GM23338 (cell line): ENCODE measurements at regions not wholly inside any gene's neighbourhood (a gene's known extent, or its start where the extent isn't known, plus 50 kb on each side); places are given as distances from the start of the nearest gene placed in this dataset.

Source experiments
- ATAC-seq: fragments of 200-7000 bp; cut with Tn5 transposase; 3 replicates; pipeline ENCODE4 v1.9.1; 2020
- DNase-seq: peaks from one replicate; pipeline ENCODE4 v3.0.0-alpha.2; 2015; ENCODE audit warnings: low spot score
- H2AFZ ChIP-seq: fragments of 200-600 bp; sonication (generic); 2 replicates; pipeline ENCODE4 v1.8.0; 2016; ENCODE audit warnings: antibody characterized with exemption, mild to moderate bottlenecking, moderate library complexity
- H3F3A ChIP-seq: fragments of 200-600 bp; sonication (generic); replicated peaks from 2 replicates; pipeline ENCODE4 v1.8.0; 2017; ENCODE audit warnings: antibody characterized with exemption, mixed run types, low read depth
- H3K27ac ChIP-seq: fragments of 200-600 bp; sonication (generic); 2 replicates; pipeline ENCODE4 v1.6.1; 2016; ENCODE audit warnings: low read depth
- H3K27me3 ChIP-seq: fragments of 200-600 bp; sonication (generic); 2 replicates; pipeline ENCODE4 v1.8.0; 2016; ENCODE audit warnings: mild to moderate bottlenecking, mixed run types, moderate library complexity; ENCODE audit not compliant: insufficient read depth
- H3K36me3 ChIP-seq: fragments of 200-600 bp; sonication (generic); 2 replicates; pipeline ENCODE4 v1.8.0; 2016; ENCODE audit warnings: mild to moderate bottlenecking; ENCODE audit not compliant: insufficient read depth
- H3K4me1 ChIP-seq: fragments of 200-600 bp; sonication (generic); 2 replicates; pipeline ENCODE4 v1.8.0; 2016; ENCODE audit warnings: mild to moderate bottlenecking, moderate library complexity; ENCODE audit not compliant: insufficient read depth
- H3K4me2 ChIP-seq: fragments of 200-600 bp; sonication (generic); 2 replicates; pipeline ENCODE4 v1.7.1; 2017; ENCODE audit warnings: mixed run types
- H3K4me3 ChIP-seq: fragments of 200-600 bp; sonication (generic); 2 replicates; pipeline ENCODE4 v1.6.1; 2016; ENCODE audit warnings: mixed run types
- H3K79me2 ChIP-seq: fragments of 200-600 bp; sonication (generic); replicated peaks from 2 replicates; pipeline ENCODE4 v1.8.0; 2017; ENCODE audit warnings: mild to moderate bottlenecking; ENCODE audit not compliant: insufficient read depth
- H3K9me2 ChIP-seq: fragments of 200-600 bp; sonication (generic); 2 replicates; pipeline ENCODE4 v1.8.0; 2017; ENCODE audit not compliant: insufficient read depth
- H4K20me1 ChIP-seq: fragments of 200-600 bp; sonication (generic); replicated peaks from 2 replicates; pipeline ENCODE4 v1.8.0; 2017; ENCODE audit warnings: mild to moderate bottlenecking; ENCODE audit not compliant: insufficient read depth
- H3K27ac Mint-ChIP-seq: 2 replicates; pipeline ENCODE4 v1.8.0; 2020; ENCODE audit warnings: inconsistent platforms, mild to moderate bottlenecking, moderate library complexity, mixed read lengths
- H3K27me3 Mint-ChIP-seq: 3 replicates; pipeline ENCODE4 v1.8.0; 2022; ENCODE audit warnings: low read depth, mild to moderate bottlenecking, moderate library complexity, mixed read lengths, inconsistent platforms; ENCODE audit not compliant: insufficient read depth, poor library complexity
- H3K36me3 Mint-ChIP-seq: 3 replicates; pipeline ENCODE4 v1.8.0; 2021; ENCODE audit warnings: low read depth, mild to moderate bottlenecking, inconsistent platforms, moderate library complexity, mixed read lengths
- H3K4me1 Mint-ChIP-seq: 3 replicates; pipeline ENCODE4 v1.8.0; 2020; ENCODE audit warnings: mild to moderate bottlenecking, inconsistent platforms, mixed read lengths
- H3K4me3 Mint-ChIP-seq: 3 replicates; pipeline ENCODE4 v1.8.0; 2021; ENCODE audit warnings: moderate library complexity, mild to moderate bottlenecking, inconsistent platforms, mixed read lengths
- H3K9me3 Mint-ChIP-seq: 3 replicates; pipeline ENCODE4 v1.8.0; 2020; ENCODE audit warnings: moderate library complexity, mild to moderate bottlenecking, inconsistent platforms, mixed read lengths
- CREB1 ChIP-seq: fragments of 250-450 bp; sonication (Bioruptor Pico); IDR thresholded peaks from 2 replicates; pipeline ENCODE4 v1.5.0; 2020; ENCODE audit warnings: low read depth, mild to moderate bottlenecking, moderate library complexity
- EZH2 ChIP-seq: fragments of 200-600 bp; sonication (generic); IDR thresholded peaks from one replicate; pipeline ENCODE4 v1.8.0; 2017; ENCODE audit warnings: antibody characterized with exemption, mild to moderate bottlenecking, low read depth; ENCODE audit not compliant: unreplicated experiment
- EZH2phosphoT487 ChIP-seq: fragments of 200-600 bp; sonication (generic); IDR thresholded peaks from one replicate; pipeline ENCODE4 v1.8.1; 2018; ENCODE audit warnings: antibody characterized with exemption; ENCODE audit not compliant: unreplicated experiment
- JUNB ChIP-seq: IDR thresholded peaks from one replicate; pipeline ENCODE4 v1.6.1; 2016; ENCODE audit warnings: antibody characterized with exemption; ENCODE audit not compliant: unreplicated experiment
- NANOG ChIP-seq: IDR thresholded peaks from 2 replicates; pipeline ENCODE4 v1.6.1; 2016; ENCODE audit warnings: antibody characterized with exemption, borderline replicate concordance
- ZNF114 ChIP-seq: fragments of 250-450 bp; sonication (Bioruptor Pico); IDR thresholded peaks from 2 replicates; pipeline ENCODE4 v1.5.0; 2020; ENCODE audit warnings: mild to moderate bottlenecking, moderate library complexity
- ZNF331 ChIP-seq: fragments of 250-450 bp; sonication (Bioruptor Pico); IDR thresholded peaks from 2 replicates; pipeline ENCODE4 v1.5.0; 2020; ENCODE audit warnings: low read depth, mild to moderate bottlenecking, moderate library complexity
- TF ChIP-seq, protein P1 (sequence below): IDR thresholded peaks from one replicate; pipeline ENCODE4 v1.6.1; 2018; ENCODE audit warnings: antibody characterized with exemption; ENCODE audit not compliant: unreplicated experiment
- TF ChIP-seq, protein P2 (sequence below), 2 experiments: fragments of 200-600 bp in 1 of 2; sonication (generic) in 1 of 2; conservative IDR thresholded peaks; 2 replicates each; pipeline versions ENCODE4 v1.5.1 to v1.6.1; 2016 to 2017; ENCODE audit warnings: antibody characterized with exemption in 2 of 2, low read depth in 2 of 2, mild to moderate bottlenecking in 2 of 2, moderate library complexity in 1 of 2
- TF ChIP-seq, protein P3 (sequence below): fragments of 250-450 bp; sonication (Bioruptor Pico); IDR thresholded peaks from 2 replicates; pipeline ENCODE4 v1.5.0; 2020; ENCODE audit warnings: mild to moderate bottlenecking, moderate library complexity

DNA sequence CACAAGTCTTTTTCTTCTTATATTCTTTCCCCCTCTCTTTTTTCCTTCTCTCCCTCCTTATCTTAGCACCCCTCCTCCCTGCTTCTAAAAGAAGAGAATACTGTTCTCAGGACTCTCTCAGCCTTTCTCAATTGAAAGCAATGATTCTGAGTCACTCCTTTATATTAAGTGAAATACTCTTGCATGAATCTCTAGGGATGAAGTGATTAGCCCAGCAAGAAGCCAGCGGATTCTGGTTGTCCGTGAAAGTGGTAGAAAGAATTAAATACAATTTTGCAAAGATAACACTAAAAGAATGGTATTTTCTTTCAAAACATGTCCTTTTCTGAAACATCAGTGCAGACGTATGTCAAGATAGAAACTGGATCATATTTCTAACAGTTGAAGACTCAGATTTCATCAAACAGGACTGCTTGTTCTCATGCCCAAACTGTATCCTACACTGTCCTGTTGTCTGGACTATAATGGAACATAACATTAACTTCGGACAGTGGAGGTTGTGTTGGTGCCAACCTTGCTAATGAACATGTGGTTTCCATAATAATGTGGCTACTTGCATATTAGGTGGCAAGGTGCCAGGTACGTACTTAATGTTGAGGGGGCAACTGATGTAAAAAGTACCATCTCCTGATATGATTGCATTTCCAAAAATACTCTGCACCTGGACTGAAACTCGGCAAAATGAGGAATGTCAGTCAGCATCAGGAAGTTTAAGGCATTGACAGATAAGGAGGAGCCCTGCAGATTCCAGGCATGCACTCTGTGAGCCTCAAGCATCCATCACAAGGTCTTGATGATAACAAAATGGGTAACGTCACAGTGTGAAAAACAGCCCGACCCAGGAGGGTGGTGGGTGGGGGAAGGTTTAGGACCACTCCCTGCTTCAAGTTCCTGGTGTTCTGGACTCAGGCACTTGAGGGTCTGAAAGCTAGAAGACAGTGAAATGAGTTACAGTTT, 357.2 kb downstream of the DLEU7 start (continued):
- TF ChIP-seq, protein P1, sequence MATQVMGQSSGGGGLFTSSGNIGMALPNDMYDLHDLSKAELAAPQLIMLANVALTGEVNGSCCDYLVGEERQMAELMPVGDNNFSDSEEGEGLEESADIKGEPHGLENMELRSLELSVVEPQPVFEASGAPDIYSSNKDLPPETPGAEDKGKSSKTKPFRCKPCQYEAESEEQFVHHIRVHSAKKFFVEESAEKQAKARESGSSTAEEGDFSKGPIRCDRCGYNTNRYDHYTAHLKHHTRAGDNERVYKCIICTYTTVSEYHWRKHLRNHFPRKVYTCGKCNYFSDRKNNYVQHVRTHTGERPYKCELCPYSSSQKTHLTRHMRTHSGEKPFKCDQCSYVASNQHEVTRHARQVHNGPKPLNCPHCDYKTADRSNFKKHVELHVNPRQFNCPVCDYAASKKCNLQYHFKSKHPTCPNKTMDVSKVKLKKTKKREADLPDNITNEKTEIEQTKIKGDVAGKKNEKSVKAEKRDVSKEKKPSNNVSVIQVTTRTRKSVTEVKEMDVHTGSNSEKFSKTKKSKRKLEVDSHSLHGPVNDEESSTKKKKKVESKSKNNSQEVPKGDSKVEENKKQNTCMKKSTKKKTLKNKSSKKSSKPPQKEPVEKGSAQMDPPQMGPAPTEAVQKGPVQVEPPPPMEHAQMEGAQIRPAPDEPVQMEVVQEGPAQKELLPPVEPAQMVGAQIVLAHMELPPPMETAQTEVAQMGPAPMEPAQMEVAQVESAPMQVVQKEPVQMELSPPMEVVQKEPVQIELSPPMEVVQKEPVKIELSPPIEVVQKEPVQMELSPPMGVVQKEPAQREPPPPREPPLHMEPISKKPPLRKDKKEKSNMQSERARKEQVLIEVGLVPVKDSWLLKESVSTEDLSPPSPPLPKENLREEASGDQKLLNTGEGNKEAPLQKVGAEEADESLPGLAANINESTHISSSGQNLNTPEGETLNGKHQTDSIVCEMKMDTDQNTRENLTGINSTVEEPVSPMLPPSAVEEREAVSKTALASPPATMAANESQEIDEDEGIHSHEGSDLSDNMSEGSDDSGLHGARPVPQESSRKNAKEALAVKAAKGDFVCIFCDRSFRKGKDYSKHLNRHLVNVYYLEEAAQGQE = no peak
- TF ChIP-seq ZNF331 (CRISPR knock-in tag) = no peak

DNA sequence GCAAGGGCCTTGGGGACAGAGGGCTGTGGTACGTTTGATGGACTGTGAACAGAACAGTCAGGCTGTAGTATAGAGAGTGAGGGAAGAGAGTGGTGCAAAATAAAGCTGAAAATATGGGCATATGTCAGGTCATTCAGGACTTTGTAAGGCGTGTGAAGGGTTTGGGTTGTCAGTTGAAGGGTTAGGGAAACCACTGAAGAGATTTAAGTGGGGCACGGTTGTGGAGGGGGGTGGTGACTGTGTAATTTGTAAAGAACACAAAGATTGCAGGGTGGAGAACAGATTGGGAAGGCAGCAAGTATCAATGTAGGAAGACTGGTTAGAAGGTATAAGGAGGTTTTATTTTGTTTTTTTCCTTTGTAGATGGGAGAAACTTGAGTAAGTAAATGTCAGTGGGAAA, 349.8 kb downstream of the DLEU7 start:
- H3K27me3 ChIP-seq = no peaks in the 10 kb centered on the region
- Mint-ChIP-seq H3K4me1 (no peaks in the 10 kb centered on the region), H3K27ac (no peak overlapping the region), H3K36me3 (no peaks in the 10 kb centered on the region), H3K9me3 (peaks cover 2% of the 10 kb centered on the region; the same call in 2 of the 3 replicates), H3K4me3 (no peak overlapping the region), H3K27me3 (no peaks in the 10 kb centered on the region)
- no peak overlapping the region for H3K4me3 ChIP-seq
- no peaks in the 10 kb centered on the region for H3F3A ChIP-seq
- no peaks in the 10 kb centered on the region for H4K20me1 ChIP-seq
- no peaks in the 10 kb centered on the region for H3K79me2 ChIP-seq
- no peak overlapping the region for H3K27ac ChIP-seq
- H3K4me1 ChIP-seq = no peaks in the 10 kb centered on the region
- no peak for ATAC-seq
- H2AFZ ChIP-seq = no peak overlapping the region
- H3K9me2 ChIP-seq = peaks cover 5% of the 10 kb centered on the region; the same call in 1 of the 2 replicates
- no peaks in the 10 kb centered on the region for H3K36me3 ChIP-seq
- DNase-seq = no peak
- no peak overlapping the region for H3K4me2 ChIP-seq
- no peak for TF ChIP-seq EZH2
- TF ChIP-seq ZNF114 (CRISPR knock-in tag) = no peak
- TF ChIP-seq, protein P2, sequence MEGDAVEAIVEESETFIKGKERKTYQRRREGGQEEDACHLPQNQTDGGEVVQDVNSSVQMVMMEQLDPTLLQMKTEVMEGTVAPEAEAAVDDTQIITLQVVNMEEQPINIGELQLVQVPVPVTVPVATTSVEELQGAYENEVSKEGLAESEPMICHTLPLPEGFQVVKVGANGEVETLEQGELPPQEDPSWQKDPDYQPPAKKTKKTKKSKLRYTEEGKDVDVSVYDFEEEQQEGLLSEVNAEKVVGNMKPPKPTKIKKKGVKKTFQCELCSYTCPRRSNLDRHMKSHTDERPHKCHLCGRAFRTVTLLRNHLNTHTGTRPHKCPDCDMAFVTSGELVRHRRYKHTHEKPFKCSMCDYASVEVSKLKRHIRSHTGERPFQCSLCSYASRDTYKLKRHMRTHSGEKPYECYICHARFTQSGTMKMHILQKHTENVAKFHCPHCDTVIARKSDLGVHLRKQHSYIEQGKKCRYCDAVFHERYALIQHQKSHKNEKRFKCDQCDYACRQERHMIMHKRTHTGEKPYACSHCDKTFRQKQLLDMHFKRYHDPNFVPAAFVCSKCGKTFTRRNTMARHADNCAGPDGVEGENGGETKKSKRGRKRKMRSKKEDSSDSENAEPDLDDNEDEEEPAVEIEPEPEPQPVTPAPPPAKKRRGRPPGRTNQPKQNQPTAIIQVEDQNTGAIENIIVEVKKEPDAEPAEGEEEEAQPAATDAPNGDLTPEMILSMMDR (conservative IDR thresholded peaks at IDR 0.05; ENCODE audit: low read depth in 2 of 2) = no peak
- no peak for TF ChIP-seq NANOG
- TF ChIP-seq CREB1 (CRISPR knock-in tag) = no peak
- no peak for TF ChIP-seq EZH2phosphoT487
- TF ChIP-seq, protein P3, sequence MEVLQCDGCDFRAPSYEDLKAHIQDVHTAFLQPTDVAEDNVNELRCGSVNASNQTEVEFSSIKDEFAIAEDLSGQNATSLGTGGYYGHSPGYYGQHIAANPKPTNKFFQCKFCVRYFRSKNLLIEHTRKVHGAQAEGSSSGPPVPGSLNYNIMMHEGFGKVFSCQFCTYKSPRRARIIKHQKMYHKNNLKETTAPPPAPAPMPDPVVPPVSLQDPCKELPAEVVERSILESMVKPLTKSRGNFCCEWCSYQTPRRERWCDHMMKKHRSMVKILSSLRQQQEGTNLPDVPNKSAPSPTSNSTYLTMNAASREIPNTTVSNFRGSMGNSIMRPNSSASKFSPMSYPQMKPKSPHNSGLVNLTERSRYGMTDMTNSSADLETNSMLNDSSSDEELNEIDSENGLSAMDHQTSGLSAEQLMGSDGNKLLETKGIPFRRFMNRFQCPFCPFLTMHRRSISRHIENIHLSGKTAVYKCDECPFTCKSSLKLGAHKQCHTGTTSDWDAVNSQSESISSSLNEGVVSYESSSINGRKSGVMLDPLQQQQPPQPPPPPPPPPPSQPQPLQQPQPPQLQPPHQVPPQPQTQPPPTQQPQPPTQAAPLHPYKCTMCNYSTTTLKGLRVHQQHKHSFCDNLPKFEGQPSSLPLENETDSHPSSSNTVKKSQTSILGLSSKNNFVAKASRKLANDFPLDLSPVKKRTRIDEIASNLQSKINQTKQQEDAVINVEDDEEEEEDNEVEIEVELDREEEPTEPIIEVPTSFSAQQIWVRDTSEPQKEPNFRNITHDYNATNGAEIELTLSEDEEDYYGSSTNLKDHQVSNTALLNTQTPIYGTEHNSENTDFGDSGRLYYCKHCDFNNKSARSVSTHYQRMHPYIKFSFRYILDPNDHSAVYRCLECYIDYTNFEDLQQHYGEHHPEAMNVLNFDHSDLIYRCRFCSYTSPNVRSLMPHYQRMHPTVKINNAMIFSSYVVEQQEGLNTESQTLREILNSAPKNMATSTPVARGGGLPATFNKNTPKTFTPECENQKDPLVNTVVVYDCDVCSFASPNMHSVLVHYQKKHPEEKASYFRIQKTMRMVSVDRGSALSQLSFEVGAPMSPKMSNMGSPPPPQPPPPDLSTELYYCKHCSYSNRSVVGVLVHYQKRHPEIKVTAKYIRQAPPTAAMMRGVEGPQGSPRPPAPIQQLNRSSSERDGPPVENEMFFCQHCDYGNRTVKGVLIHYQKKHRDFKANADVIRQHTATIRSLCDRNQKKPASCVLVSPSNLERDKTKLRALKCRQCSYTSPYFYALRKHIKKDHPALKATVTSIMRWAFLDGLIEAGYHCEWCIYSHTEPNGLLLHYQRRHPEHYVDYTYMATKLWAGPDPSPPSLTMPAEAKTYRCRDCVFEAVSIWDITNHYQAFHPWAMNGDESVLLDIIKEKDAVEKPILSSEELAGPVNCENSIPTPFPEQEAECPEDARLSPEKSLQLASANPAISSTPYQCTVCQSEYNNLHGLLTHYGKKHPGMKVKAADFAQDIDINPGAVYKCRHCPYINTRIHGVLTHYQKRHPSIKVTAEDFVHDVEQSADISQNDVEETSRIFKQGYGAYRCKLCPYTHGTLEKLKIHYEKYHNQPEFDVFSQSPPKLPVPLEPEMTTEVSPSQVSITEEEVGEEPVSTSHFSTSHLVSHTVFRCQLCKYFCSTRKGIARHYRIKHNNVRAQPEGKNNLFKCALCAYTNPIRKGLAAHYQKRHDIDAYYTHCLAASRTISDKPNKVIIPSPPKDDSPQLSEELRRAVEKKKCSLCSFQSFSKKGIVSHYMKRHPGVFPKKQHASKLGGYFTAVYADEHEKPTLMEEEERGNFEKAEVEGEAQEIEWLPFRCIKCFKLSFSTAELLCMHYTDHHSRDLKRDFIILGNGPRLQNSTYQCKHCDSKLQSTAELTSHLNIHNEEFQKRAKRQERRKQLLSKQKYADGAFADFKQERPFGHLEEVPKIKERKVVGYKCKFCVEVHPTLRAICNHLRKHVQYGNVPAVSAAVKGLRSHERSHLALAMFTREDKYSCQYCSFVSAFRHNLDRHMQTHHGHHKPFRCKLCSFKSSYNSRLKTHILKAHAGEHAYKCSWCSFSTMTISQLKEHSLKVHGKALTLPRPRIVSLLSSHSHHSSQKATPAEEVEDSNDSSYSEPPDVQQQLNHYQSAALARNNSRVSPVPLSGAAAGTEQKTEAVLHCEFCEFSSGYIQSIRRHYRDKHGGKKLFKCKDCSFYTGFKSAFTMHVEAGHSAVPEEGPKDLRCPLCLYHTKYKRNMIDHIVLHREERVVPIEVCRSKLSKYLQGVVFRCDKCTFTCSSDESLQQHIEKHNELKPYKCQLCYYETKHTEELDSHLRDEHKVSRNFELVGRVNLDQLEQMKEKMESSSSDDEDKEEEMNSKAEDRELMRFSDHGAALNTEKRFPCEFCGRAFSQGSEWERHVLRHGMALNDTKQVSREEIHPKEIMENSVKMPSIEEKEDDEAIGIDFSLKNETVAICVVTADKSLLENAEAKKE = no peak
- no peak for TF ChIP-seq JUNB
